Stimulated activated CD4-positive, alpha-beta T cell treated with anti-CD3 and anti-CD28 coated beads, Interleukin-12 subunit alpha, Interleukin-12 subunit beta, amount 100 ng/mL, for 48 hours (primary cell): ENCODE measurements at regions not wholly inside any gene's neighbourhood (a gene's known extent, or its start where the extent isn't known, plus 50 kb on each side); places are given as distances from the start of the nearest gene placed in this dataset.
"Not testable (repeated sequence)": the region's sequence is repeated elsewhere in the genome, so short reads cannot be mapped to it uniquely, and the experiment has no call there.

Experiments
- DNase-seq, 3 donors: peaks; one replicate each; pipeline ENCODE4 v3.0.0-alpha.2; 2020; ENCODE audit warnings: low read depth in 2 of 3, low spot score in 1 of 3

GRCh38 chr2:122055521-122055931 is 300.1 kb downstream of the TSN start:
- no peak for DNase-seq

GRCh38 chr2:122056853-122057252 is 301.4 kb downstream of the TSN start:
- DNase-seq = no peak

GRCh38 chr2:122061206-122061605 is 305.8 kb downstream of the TSN start:
- DNase-seq = no peak

GRCh38 chr2:122061831-122062230 is 306.4 kb downstream of the TSN start:
- DNase-seq = no peak

GRCh38 chr2:122062506-122062905 is 307.1 kb downstream of the TSN start:
- no peak for DNase-seq

- DNase-seq = no peak
Measured at GRCh38 chr2:122063716-122064115, 308.3 kb downstream of the TSN start.

GRCh38 chr2:122070241-122070731 is 314.8 kb downstream of the TSN start:
- DNase-seq = no peak

GRCh38 chr2:122072666-122073065 is 317.2 kb downstream of the TSN start:
- no peak for DNase-seq

- no peak for DNase-seq
Measured at GRCh38 chr2:122074201-122074600, 318.8 kb downstream of the TSN start.

GRCh38 chr2:122075381-122075780 is 319.9 kb downstream of the TSN start:
- no peak for DNase-seq

GRCh38 chr2:122077114-122077513 is 321.7 kb downstream of the TSN start:
- DNase-seq = no peak

GRCh38 chr2:122077771-122078170 is 322.3 kb downstream of the TSN start:
- no peak for DNase-seq

GRCh38 chr2:122078451-122078850 is 323.0 kb downstream of the TSN start:
- DNase-seq = no peak

GRCh38 chr2:122079844-122080243 is 324.4 kb downstream of the TSN start:
- no peak for DNase-seq

- no peak for DNase-seq
Measured at GRCh38 chr2:122080316-122080715, 324.9 kb downstream of the TSN start.

- no peak for DNase-seq
Measured at GRCh38 chr2:122080871-122081270, 325.4 kb downstream of the TSN start.

- DNase-seq = no peak
Measured at GRCh38 chr2:122081751-122082150, 326.3 kb downstream of the TSN start.

GRCh38 chr2:122083256-122084048 is 328.0 kb downstream of the TSN start:
- DNase-seq = no peak

- not testable (repeated sequence) for DNase-seq
Measured at GRCh38 chr2:122085672-122086071, 330.2 kb downstream of the TSN start.

GRCh38 chr2:122094557-122094956 is 339.1 kb downstream of the TSN start:
- DNase-seq = no peak

- DNase-seq = no peak
Measured at GRCh38 chr2:122096761-122097160, 341.3 kb downstream of the TSN start.

- DNase-seq = no peak
Measured at GRCh38 chr2:122098306-122098705, 342.9 kb downstream of the TSN start.

GRCh38 chr2:122100346-122100745 is 344.9 kb downstream of the TSN start:
- DNase-seq = no peak
